Keratinocyte (primary cell): ENCODE measurements at regions not wholly inside any gene's neighbourhood (a gene's known extent, or its start where the extent isn't known, plus 50 kb on each side); places are given as distances from the start of the nearest gene placed in this dataset.

ENCODE experiments used
- CTCF ChIP-seq, 3 experiments: IDR thresholded peaks in 1 of 3; conservative IDR thresholded peaks in 1 of 3; optimal IDR thresholded peaks in 1 of 3; 2 replicates in 2 of 3; 3 replicates in 1 of 3; pipeline versions ENCODE3 to v1.5.1; 2011; ENCODE audit warnings: low read length in 3 of 3, mild to moderate bottlenecking in 3 of 3, moderate library complexity in 2 of 3, control low read depth in 1 of 3, inconsistent platforms in 1 of 3; ENCODE audit not compliant: insufficient read depth in 2 of 3; ENCODE audit errors: extremely low read depth in 1 of 3
- EZH2 ChIP-seq: IDR thresholded peaks from one replicate; pipeline ENCODE4 v1.6.1; 2012; ENCODE audit warnings: inconsistent platforms, mild to moderate bottlenecking, low read length, moderate library complexity

- TF ChIP-seq CTCF (optimal IDR thresholded peaks at IDR 0.05 in 1 of 3, IDR thresholded peaks at IDR 0.05 in 1 of 3, conservative IDR thresholded peaks at IDR 0.05 in 1 of 3; ENCODE audit: extremely low read depth in 1 of 3, insufficient read depth in 2 of 3, low read length in 3 of 3) (no peak), EZH2 (no peak)
Observed at GRCh38 chr4:161248880-161249279, 914.9 kb downstream of the FSTL5 start.
